ENCODE measurements at regions not wholly inside any gene's neighbourhood (a gene's known extent, or its start where the extent isn't known, plus 50 kb on each side); places are given as distances from the start of the nearest gene placed in this dataset.

DNA sequence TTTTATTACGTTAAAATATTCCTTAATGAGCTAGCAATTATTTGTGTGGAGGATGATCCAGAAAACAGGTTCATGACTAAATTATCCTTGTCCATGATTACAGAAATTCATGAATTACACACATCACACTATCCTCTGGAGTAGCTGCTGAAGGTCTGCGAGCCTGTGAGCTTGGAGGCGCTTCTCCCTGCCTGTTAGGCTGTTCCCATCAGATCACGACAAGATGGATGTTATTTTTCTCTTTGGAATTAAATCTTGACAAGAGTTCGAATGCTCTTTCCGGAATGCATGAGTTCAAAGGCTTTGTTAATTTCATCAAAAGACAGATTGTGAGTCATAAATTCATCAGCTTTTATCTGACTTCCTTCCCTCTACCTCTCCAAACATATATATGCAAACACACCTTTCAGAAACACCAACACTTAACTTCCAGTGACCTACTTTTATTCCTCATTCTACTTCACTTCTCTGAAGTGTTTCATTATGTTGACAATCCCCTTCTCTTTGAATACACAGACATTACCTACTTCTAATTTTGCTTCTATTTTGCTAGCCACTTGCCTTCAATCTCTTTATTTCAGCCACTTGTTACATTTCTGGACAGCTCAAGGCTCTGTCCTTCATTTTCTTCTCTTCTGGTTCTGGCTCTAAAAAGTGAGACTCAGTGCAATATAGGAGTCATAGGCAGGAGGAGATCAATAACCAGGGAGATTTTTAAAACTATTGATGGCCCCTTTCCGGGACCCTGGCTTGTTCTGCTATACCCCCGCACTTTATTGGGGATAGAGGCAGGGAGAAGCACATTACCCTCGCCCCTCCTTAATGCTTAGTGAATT, 274.6 kb downstream of the BTG1 start:
- Histone ChIP-seq H3K27me3 (ENCODE audit: insufficient read depth, low read length) (no peaks in the 10 kb centered on the region), H3K4me3 (ENCODE audit: low read length in 2 of 2) (no peak overlapping the region), H3K27ac (ENCODE audit: low read depth, low read length) (peak overlapping the region; percentile 56), H3K36me3 (ENCODE audit: insufficient read depth, low read length) (no peaks in the 10 kb centered on the region), H3K9me3 (ENCODE audit: control insufficient read depth in 1 of 2, low read length in 2 of 2) (no peaks in the 10 kb centered on the region), H3K4me1 (ENCODE audit: insufficient read depth, low read length) (peaks cover 58% of the 10 kb centered on the region)
- DNase-seq: peak; percentile 43 to 77 (median 69)
- H3K4me1 Mint-ChIP-seq: peaks cover 39 to 67% (median 51%) of the 10 kb centered on the region in 4 donors
- peaks cover 10% of the 10 kb centered on the region in 2 donors for H3K36me3 Mint-ChIP-seq
- POLR2A ChIA-PET (ENCODE audit: partially characterized antibody): interaction anchor here (0.6 to 3.3 kb wide), 15 partner anchors 8 to 493 kb away, joined by 3 to 33 read pairs (median 4); partner anchors contain the start of gene BTG1
- peak overlapping the region; percentile 18 to 81 (median 66) for H3K4me3 Mint-ChIP-seq
- H3K9me3 Mint-ChIP-seq: peaks cover 0 to 10% (median 4%) of the 10 kb centered on the region in 8 donors
- peak overlapping the region; percentile 83 to 99 (median 94) for H3K27ac Mint-ChIP-seq
- CTCF ChIA-PET (ENCODE audit: partially characterized antibody): interaction anchor here (0.7 to 2.9 kb wide), 7 partner anchors 11 to 489 kb away, joined by 3 to 12 read pairs (median 3); partner anchors contain the start of gene BTG1
- intact Hi-C loops (cut with micrococcal nuclease): no loop called here
- no peaks in the 10 kb centered on the region for H3K27me3 Mint-ChIP-seq

DNA sequence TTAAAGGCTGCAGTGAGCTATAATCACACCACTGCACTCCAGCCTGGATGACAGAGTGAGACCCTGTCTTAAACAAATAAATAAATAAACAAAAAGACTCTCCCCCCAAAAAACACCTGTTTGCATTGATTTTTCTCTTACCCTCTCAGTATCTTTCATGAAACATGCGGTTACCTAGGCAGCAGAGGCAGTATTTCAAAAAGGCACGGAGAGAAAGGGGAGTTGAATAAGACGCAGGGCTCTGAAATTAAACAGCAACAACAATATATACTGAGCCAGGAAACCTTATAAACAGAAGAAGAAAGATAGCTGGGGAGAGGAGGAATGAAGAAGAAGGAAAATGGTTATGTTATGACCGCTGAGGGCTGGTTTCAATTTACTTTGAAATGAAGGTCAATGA, 277.6 kb downstream of the BTG1 start:
- Histone ChIP-seq H3K27me3 (ENCODE audit: insufficient read depth, low read length) (no peaks in the 10 kb centered on the region), H3K9me3 (ENCODE audit: control insufficient read depth in 1 of 2, low read length in 2 of 2) (no peaks in the 10 kb centered on the region), H3K36me3 (ENCODE audit: insufficient read depth, low read length) (no peaks in the 10 kb centered on the region), H3K27ac (ENCODE audit: low read depth, low read length) (no peak overlapping the region), H3K4me1 (ENCODE audit: insufficient read depth, low read length) (peaks cover 30% of the 10 kb centered on the region), H3K4me3 (ENCODE audit: low read length in 2 of 2) (no peak overlapping the region)
- POLR2A ChIA-PET (ENCODE audit: partially characterized antibody): interaction anchor here (0.6 to 2.8 kb wide), 4 partner anchors 8 to 277 kb away, joined by 3 to 10 read pairs (median 5); partner anchors contain the start of gene BTG1
- CTCF ChIA-PET (ENCODE audit: partially characterized antibody): interaction anchor here (0.8 to 3.2 kb wide), 3 partner anchors 10 to 56 kb away, joined by 3 to 14 read pairs (median 3); no protein-coding TSS in a partner anchor
- no peak for DNase-seq
- H3K27me3 Mint-ChIP-seq: no peaks in the 10 kb centered on the region
- peaks cover 4 to 7% of the 10 kb centered on the region in 2 donors for H3K36me3 Mint-ChIP-seq
- peak overlapping the region in 4 of 7 donors; percentile 22 to 84 (median 60) for H3K27ac Mint-ChIP-seq
- H3K9me3 Mint-ChIP-seq: peaks cover 0 to 7% (median 5%) of the 10 kb centered on the region in 8 donors
- H3K4me1 Mint-ChIP-seq: peaks cover 24 to 48% (median 39%) of the 10 kb centered on the region in 4 donors
- intact Hi-C loops (cut with micrococcal nuclease): no loop called here
- no peak overlapping the region for H3K4me3 Mint-ChIP-seq

DNA sequence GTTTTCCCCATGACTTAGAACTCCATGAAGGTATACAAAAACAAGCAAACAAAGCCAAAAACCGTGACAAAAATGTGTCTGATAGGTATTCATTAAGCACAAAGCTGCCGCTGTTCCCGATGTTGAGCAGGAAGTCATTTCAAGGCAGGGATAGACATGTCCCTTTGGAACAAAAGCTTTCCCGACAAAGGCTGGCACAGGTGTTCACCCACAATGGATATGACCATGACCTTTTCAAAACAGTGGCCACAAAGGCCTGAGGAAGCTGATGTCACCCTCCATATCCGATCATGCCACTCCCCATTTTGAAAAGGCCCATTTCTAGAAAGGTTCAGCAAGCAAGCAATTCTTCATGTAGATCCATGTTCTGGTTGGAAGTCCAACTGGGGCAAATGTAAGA, 279.1 kb downstream of the BTG1 start:
- Mint-ChIP-seq H3K4me1 (peaks cover 19 to 47% (median 33%) of the 10 kb centered on the region in 4 donors), H3K27ac (peak overlapping the region in 1 of 7 donors; percentile 30), H3K9me3 (peaks cover 0 to 6% (median 2%) of the 10 kb centered on the region in 8 donors), H3K4me3 (no peak overlapping the region), H3K36me3 (peaks cover under 1 to 4% of the 10 kb centered on the region in 2 donors), H3K27me3 (no peaks in the 10 kb centered on the region)
- Histone ChIP-seq H3K4me1 (ENCODE audit: insufficient read depth, low read length) (peaks cover 21% of the 10 kb centered on the region), H3K27me3 (ENCODE audit: insufficient read depth, low read length) (no peaks in the 10 kb centered on the region), H3K4me3 (ENCODE audit: low read length in 2 of 2) (no peak overlapping the region), H3K36me3 (ENCODE audit: insufficient read depth, low read length) (no peaks in the 10 kb centered on the region), H3K9me3 (ENCODE audit: control insufficient read depth in 1 of 2, low read length in 2 of 2) (no peaks in the 10 kb centered on the region), H3K27ac (ENCODE audit: low read depth, low read length) (no peak overlapping the region)
- intact Hi-C loops (cut with micrococcal nuclease): no loop called here
- ChIA-PET POLR2A (ENCODE audit: partially characterized antibody) (interaction anchor here (1.0 to 2.8 kb wide), 5 partner anchors 10 to 279 kb away, joined by 3 to 10 read pairs (median 4); partner anchors contain the start of gene BTG1), CTCF (ENCODE audit: partially characterized antibody) (interaction anchor here (1.5 to 3.2 kb wide), 2 partner anchors 10 to 55 kb away, joined by 6 to 14 read pairs; no protein-coding TSS in a partner anchor)
- DNase-seq: no peak

DNA sequence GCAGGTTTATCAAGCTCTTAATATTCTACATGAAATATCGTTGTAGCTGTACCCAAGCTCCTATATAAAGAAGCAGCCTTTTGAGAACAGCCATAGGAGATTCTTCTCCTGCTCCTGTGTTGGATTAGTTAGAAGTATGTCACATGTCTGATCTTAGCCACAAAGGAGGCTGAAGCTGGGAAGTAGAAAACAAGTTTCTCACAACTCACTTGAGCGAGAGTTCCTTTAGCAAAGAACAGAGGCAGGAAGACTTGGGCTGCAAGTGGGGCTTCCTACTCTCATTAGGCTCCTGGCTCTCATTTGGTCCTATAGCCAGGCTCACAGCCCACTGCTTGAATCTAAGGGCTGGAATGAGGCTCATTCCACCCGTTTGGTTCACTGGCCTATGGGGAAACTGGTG, 281.9 kb downstream of the BTG1 start:
- no peak for DNase-seq
- H3K4me3 ChIP-seq (ENCODE audit: low read length in 2 of 2): no peak overlapping the region
- no peaks in the 10 kb centered on the region for H3K36me3 Mint-ChIP-seq
- peak overlapping the region in 1 of 7 donors; percentile 12 for H3K27ac Mint-ChIP-seq
- H3K4me3 Mint-ChIP-seq: peak overlapping the region in 1 of 8 donors; percentile 20
- H3K27me3 ChIP-seq (ENCODE audit: insufficient read depth, low read length): no peaks in the 10 kb centered on the region
- H3K27ac ChIP-seq (ENCODE audit: low read depth, low read length): no peak overlapping the region
- peaks cover 0 to 10% (median 2%) of the 10 kb centered on the region in 8 donors for H3K9me3 Mint-ChIP-seq
- intact Hi-C loops (cut with micrococcal nuclease): no loop called here
- H3K27me3 Mint-ChIP-seq: no peaks in the 10 kb centered on the region
- H3K4me1 Mint-ChIP-seq: peaks cover 13 to 33% (median 25%) of the 10 kb centered on the region in 4 donors
- H3K4me1 ChIP-seq (ENCODE audit: insufficient read depth, low read length): no peaks in the 10 kb centered on the region
- ChIA-PET CTCF (ENCODE audit: partially characterized antibody) (interaction anchor here (1.0 to 1.8 kb wide), 4 partner anchors 11 to 52 kb away, joined by 3 to 7 read pairs (median 4); no protein-coding TSS in a partner anchor), POLR2A (ENCODE audit: partially characterized antibody) (interaction anchor here (1.0 to 2.1 kb wide), 5 partner anchors 10 to 282 kb away, joined by 3 to 10 read pairs (median 4); partner anchors contain the start of gene BTG1)
- no peaks in the 10 kb centered on the region for H3K9me3 ChIP-seq (ENCODE audit: control insufficient read depth in 1 of 2, low read length in 2 of 2)
- no peaks in the 10 kb centered on the region for H3K36me3 ChIP-seq (ENCODE audit: insufficient read depth, low read length)

DNA sequence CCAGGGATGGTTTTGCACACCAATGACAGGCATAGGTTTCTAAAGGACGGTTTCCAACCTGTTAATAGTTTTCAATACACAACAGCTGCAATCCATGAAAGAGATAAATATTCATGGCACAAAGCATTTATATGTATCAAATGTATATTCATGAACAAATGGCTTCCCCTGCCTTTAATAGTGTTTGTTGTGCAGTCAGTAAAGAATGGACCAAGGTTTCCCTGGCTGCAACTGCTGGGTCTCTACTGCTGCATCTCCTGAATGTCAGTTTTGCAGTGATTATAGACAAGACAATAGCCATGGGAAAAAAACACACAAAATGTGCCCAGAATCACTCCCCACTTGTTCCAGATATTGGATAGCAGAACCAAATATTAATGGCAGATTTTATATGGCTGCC, 284.1 kb downstream of the BTG1 start:
- no peak overlapping the region for H3K27ac ChIP-seq (ENCODE audit: low read depth, low read length)
- Mint-ChIP-seq H3K4me3 (no peak overlapping the region), H3K27me3 (no peaks in the 10 kb centered on the region), H3K27ac (no peak overlapping the region), H3K36me3 (no peaks in the 10 kb centered on the region), H3K9me3 (peaks cover 0 to 7% (median 3%) of the 10 kb centered on the region in 8 donors), H3K4me1 (peaks cover 13 to 28% (median 16%) of the 10 kb centered on the region in 4 donors)
- H3K36me3 ChIP-seq (ENCODE audit: insufficient read depth, low read length): no peaks in the 10 kb centered on the region
- no peaks in the 10 kb centered on the region for H3K4me1 ChIP-seq (ENCODE audit: insufficient read depth, low read length)
- ChIA-PET POLR2A (ENCODE audit: partially characterized antibody) (no interaction called here), CTCF (ENCODE audit: partially characterized antibody) (no interaction called here)
- intact Hi-C loops (cut with micrococcal nuclease): no loop called here
- H3K27me3 ChIP-seq (ENCODE audit: insufficient read depth, low read length): no peaks in the 10 kb centered on the region
- no peak overlapping the region for H3K4me3 ChIP-seq (ENCODE audit: low read length in 2 of 2)
- DNase-seq: no peak
- no peaks in the 10 kb centered on the region for H3K9me3 ChIP-seq (ENCODE audit: control insufficient read depth in 1 of 2, low read length in 2 of 2)

DNA sequence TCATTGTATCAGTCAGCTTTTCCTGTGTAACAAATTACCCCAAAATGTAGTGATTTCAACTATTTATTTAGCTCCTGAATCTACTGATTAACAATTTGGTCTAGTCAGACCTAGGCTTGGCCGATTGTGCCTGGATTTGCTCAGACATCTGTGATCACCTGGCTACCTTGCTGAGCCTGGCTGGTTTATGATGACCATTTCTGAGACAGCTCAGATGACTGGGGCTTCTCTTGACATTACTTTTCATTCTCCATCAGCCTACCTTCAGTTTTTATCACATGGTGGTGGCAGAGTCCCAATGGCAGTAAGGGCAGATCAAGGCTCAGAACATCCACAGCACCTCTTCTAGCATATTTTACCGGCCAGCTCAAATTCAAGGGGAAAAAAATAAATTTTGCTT, 286.3 kb downstream of the BTG1 start:
- ChIA-PET POLR2A (ENCODE audit: partially characterized antibody) (interaction anchor here (1.1 to 3.3 kb wide), 2 partner anchors 17 to 18 kb away, joined by 3 to 9 read pairs; no protein-coding TSS in a partner anchor), CTCF (ENCODE audit: partially characterized antibody) (interaction anchor here (1.1 to 2.1 kb wide), 2 partner anchors 12 to 48 kb away, joined by 3 to 8 read pairs; no protein-coding TSS in a partner anchor)
- Mint-ChIP-seq H3K4me1 (peaks cover 15 to 30% (median 17%) of the 10 kb centered on the region in 4 donors), H3K36me3 (no peaks in the 10 kb centered on the region), H3K9me3 (peaks cover 0 to 5% (median 2%) of the 10 kb centered on the region in 8 donors), H3K4me3 (no peak overlapping the region), H3K27me3 (no peaks in the 10 kb centered on the region), H3K27ac (peak overlapping the region in 3 of 7 donors; percentile 23 to 41 (median 39))
- no peak for DNase-seq
- Histone ChIP-seq H3K27ac (ENCODE audit: low read depth, low read length) (no peak overlapping the region), H3K4me3 (ENCODE audit: low read length in 2 of 2) (no peak overlapping the region), H3K4me1 (ENCODE audit: insufficient read depth, low read length) (no peaks in the 10 kb centered on the region), H3K9me3 (ENCODE audit: control insufficient read depth in 1 of 2, low read length in 2 of 2) (no peaks in the 10 kb centered on the region), H3K27me3 (ENCODE audit: insufficient read depth, low read length) (no peaks in the 10 kb centered on the region), H3K36me3 (ENCODE audit: insufficient read depth, low read length) (no peaks in the 10 kb centered on the region)
- intact Hi-C loops (cut with micrococcal nuclease): no loop called here

Measured in CD4-positive, alpha-beta memory T cell (primary cell).